GM18907 (cell line): ENCODE measurements at regions not wholly inside any gene's neighbourhood (a gene's known extent, or its start where the extent isn't known, plus 50 kb on each side); places are given as distances from the start of the nearest gene placed in this dataset.
"Not testable (repeated sequence)": the region's sequence is repeated elsewhere in the genome, so short reads cannot be mapped to it uniquely, and the experiment has no call there.

Experiments used
- ATAC-seq: cut with Tn5 transposase; IDR thresholded peaks from one replicate; pipeline ENCODE4 v1.9.1; 2021; ENCODE audit warnings: mild to moderate bottlenecking, moderate library complexity; ENCODE audit not compliant: unreplicated experiment

DNA sequence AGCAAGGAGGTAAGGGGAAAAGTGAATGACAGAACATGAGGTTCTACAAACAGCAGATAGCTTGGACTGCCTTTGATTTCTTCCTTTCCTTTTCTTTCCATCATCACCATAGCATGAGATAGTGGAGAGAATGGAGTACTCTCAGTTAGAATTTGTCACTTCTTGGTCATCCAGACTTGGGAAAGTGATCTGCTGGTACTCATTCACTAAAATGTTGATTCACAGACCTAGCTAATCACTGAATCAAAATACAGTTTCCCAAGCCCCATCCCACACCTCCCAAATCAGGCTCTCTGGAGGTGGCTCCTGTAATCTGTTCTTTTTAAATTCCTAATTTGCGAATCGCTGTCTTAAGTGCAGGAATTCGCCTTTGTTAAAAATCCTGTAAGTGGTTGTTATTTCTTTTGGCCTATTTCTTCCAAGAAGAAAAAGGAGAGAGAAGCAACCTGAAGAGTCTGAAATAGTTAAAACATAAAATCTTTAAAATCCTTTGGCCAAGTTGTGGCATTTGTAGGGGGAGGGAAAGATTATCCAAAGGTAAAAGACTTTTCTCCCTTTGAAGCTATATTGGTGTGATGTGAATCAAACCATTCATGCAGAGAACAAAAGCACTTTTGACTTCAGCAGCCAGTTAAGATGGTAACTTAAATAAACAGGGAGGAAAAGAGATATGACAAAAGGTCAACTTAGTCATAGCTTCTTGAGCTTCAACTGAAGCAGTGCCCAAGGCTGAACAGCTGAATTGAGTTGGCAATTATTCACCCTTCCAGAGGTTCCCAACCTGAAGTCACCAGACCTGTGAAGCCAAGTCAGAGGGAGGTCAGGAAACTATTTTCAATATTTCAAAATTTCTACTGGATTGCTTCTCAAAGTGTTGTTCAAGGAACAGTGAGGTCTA is 255.1 kb upstream of the KRR1 start:
- ATAC-seq = no peak

GRCh38 chr12:75765170-75766059 is 254.0 kb upstream of the KRR1 start:
- no peak for ATAC-seq

DNA sequence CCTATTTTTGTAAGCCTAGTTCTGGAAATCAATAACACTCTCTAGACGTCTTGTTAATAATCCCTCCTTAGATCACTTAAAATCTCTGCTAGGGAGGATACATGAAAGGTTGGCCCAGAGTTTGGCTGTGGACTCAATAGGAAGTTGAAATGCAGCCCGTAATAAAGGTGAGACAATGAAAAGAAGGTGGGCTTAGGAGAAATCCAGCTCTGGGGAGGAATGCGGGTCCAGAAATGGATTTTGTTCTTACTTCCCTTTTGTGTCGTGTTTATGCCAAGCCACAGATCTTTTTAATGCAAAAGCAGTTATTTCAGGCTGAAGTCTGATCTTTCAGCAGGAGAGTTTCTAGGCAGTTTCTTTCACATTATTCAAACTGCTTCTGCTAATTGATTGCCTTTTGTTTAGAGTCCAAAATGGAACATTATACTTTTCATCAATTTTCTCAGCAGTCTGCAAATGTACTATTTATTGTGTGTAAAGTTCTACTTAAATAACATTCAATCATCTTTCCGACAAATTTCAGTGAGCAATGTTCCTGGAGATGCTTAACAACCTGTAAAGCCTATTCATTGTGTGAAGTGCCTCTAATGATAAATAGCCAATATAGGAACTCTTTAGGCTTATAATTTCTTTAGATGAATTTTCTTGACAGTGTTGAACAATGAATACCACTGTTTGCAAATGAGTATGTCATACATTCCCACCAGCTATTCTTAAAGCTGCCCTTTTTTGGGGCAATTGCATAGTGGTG is 252.9 kb upstream of the KRR1 start:
- ATAC-seq = no peak

- no peak for ATAC-seq
Observed at GRCh38 chr12:75760573-75761294, 249.3 kb upstream of the KRR1 start.

GRCh38 chr12:75759842-75760572 is 248.6 kb upstream of the KRR1 start:
- ATAC-seq = no peak

DNA sequence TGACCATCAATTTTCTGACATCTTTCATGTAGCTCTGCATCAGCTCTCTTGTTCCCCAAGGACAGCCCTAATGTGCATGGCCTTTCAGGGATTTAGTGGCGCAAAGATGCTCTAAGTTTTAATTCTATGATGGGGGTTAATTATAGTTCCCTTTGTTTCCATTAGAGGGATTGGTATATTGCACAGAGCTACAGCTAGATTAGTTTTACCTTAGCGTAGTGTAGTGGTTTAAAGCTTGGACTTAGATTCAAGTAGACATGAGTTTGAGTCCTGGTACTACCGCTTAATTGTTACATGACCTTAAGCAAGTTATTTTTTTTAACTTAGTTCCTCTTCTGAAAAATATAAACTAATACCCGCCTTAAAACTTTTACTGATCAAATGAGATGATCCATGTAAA is 247.8 kb upstream of the KRR1 start:
- ATAC-seq = no peak

GRCh38 chr12:75756771-75757170 is 245.4 kb upstream of the KRR1 start:
- no peak for ATAC-seq

DNA sequence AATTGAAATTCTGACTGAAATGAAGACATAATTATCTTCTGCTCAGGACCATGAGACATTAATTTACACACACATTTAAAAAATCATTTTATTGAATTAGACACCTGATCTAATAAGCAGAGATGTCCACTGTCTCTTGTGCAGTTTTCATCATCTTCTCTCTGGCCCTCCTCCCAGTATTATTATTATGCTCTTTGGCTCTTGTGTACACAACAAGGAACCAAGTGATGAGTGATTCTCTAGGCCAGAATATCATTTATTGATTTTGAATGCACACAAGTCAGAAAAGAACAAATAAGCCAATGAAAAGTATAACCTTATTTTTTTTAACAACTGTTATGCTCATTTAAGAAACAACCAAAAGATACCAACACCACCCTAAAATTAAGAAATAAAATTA is 244.7 kb upstream of the KRR1 start:
- ATAC-seq = no peak

- ATAC-seq = no peak
Observed at GRCh38 chr12:75754698-75755097, 243.3 kb upstream of the KRR1 start.

DNA sequence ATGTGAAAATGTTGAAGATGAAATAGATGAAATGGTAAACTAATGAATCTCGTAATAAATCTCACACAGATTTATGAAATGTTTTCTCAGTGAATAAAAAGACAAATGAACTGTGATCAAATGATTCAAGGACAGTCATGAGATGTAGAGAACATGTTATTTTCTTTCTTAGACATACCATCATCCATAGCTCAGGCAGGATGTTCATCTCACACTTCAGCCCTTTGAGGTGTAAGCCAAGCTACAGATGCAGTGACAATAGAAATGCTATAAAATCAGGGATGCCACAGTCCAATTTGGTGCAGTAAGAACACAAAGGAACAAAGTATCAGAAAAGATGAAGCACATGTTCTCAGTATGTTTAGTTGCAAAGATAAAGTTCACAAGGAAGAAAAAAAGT is 242.7 kb upstream of the KRR1 start:
- no peak for ATAC-seq

- ATAC-seq = no peak
Observed at GRCh38 chr12:75751769-75752471, 240.5 kb upstream of the KRR1 start.

DNA sequence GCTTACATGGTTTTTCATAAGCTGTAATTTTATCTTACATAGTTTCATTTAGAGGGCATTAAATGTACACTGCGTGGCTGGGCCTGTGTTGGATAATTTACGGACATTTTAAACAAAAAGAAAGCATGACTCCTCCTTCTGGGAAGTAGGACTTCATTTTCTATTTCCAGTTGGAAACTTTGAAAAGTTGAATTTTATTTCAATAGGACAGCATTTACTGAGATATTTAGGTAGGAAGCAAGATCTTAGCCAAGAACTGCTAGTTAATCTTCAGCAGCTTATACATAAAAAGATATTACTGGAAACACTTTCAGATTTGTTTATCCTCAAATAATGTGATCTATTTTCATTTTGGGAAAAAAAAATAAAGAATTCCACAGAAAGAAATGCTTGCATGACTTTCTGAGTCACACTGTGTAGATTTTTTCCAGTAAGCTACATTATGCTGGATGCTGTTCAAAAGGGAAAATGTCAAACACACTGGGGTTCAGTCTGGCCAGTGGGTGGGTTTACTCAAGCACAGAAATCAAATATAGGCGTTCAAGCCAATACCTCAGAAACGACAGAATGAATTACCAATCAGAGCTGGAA is 239.4 kb upstream of the KRR1 start:
- ATAC-seq = no peak

GRCh38 chr12:75748990-75749389 is 237.6 kb upstream of the KRR1 start:
- ATAC-seq = not testable (repeated sequence)

GRCh38 chr12:75748136-75748535 is 236.7 kb upstream of the KRR1 start:
- no peak for ATAC-seq

- no peak for ATAC-seq
Observed at GRCh38 chr12:75747572-75748021, 236.2 kb upstream of the KRR1 start.

DNA sequence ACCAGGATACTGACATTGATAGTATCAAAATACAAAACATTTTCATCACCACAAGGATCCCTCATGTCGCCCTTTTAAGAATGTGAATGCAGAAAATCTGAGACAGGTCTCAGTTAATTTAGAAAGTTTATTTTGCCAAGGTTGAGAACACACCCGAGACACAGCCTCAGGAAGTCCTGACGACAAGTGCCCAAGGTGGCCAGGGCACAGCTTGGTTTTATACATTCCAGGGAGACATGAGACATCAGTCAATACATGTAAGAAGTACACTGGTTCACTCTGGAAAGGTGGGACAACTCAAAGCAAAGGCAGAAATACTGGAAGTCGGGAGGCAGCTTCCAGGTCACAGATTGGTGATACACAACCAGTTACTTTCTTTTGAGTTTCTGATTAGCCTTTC is 235.2 kb upstream of the KRR1 start:
- no peak for ATAC-seq

GRCh38 chr12:75744607-75745256 is 233.3 kb upstream of the KRR1 start:
- no peak for ATAC-seq

DNA sequence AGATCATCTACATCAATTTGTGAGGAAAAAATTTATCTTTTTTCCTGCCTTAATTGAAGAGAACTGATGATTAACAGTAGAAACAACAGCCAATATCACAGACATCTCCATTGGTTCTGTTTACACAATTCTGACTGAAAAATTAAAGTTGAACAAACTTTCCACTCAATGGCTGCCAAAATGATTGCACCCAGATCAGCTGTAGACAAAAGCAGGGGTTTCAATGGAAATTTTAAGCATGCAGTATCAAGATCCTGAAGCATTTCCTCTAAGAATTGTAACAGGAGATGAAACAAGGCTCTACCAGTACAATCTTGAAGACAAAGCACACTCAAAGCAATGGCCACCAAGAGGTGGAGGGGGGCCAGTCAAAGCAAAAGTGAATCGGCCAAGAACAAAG is 231.6 kb upstream of the KRR1 start:
- no peak for ATAC-seq
